OCI-LY1 (cell line): ENCODE measurements at regions not wholly inside any gene's neighbourhood (a gene's known extent, or its start where the extent isn't known, plus 50 kb on each side); places are given as distances from the start of the nearest gene placed in this dataset.

Source experiments
- EZH2 ChIP-seq: fragments of 200-600 bp; sonication (generic), shearing (Covaris generic); IDR thresholded peaks from 2 replicates; pipeline ENCODE4 v1.8.0; 2017; ENCODE audit warnings: borderline replicate concordance, mixed run types, mild to moderate bottlenecking, antibody characterized with exemption, low read length, moderate library complexity, mixed read lengths
- TF ChIP-seq, protein P1 (sequence below): fragments of 200-600 bp; sonication (generic), shearing (Covaris generic); IDR thresholded peaks from 2 replicates; pipeline ENCODE4 v1.5.1; 2017; ENCODE audit warnings: mild to moderate bottlenecking, antibody characterized with exemption, low read length, moderate library complexity, mixed read lengths

DNA sequence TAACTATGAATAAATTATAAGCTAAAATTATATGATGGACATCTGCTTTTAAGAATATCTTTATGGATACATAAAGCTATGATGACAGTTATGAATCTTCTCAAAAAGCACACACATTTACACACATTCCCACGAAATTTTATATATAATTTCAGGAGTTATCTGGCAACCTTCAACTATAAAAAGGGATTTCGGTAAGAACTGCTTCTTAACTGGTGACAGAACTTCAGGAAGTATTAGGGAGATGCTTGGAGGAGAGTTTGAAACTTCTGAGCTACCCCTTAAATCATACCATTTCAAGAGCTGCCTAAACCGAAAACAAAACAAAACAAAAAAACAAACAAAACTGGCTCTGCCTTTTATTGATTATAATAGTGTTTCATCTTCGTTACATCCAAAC lies 399.4 kb downstream of the ZEB2 start:
- TF ChIP-seq, protein P1, sequence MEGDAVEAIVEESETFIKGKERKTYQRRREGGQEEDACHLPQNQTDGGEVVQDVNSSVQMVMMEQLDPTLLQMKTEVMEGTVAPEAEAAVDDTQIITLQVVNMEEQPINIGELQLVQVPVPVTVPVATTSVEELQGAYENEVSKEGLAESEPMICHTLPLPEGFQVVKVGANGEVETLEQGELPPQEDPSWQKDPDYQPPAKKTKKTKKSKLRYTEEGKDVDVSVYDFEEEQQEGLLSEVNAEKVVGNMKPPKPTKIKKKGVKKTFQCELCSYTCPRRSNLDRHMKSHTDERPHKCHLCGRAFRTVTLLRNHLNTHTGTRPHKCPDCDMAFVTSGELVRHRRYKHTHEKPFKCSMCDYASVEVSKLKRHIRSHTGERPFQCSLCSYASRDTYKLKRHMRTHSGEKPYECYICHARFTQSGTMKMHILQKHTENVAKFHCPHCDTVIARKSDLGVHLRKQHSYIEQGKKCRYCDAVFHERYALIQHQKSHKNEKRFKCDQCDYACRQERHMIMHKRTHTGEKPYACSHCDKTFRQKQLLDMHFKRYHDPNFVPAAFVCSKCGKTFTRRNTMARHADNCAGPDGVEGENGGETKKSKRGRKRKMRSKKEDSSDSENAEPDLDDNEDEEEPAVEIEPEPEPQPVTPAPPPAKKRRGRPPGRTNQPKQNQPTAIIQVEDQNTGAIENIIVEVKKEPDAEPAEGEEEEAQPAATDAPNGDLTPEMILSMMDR = no peak
- no peak for TF ChIP-seq EZH2
